D341Med (cell line): ENCODE measurements at regions not wholly inside any gene's neighbourhood (a gene's known extent, or its start where the extent isn't known, plus 50 kb on each side); places are given as distances from the start of the nearest gene placed in this dataset.

Experiments
- DNase-seq: peaks from one replicate; pipeline ENCODE4 v3.0.0; 2012; ENCODE audit warnings: low spot score

GRCh38 chr11:28606930-28607329 is 498.7 kb downstream of the METTL15 start:
- DNase-seq: no peak

- DNase-seq: no peak
Measured at GRCh38 chr11:28599656-28600055, 491.5 kb downstream of the METTL15 start.

GRCh38 chr11:28598531-28598930 is 490.3 kb downstream of the METTL15 start:
- DNase-seq: no peak

- DNase-seq: no peak
Measured at GRCh38 chr11:28596816-28597215, 488.6 kb downstream of the METTL15 start.

- DNase-seq: no peak
Measured at GRCh38 chr11:28592141-28592540, 484.0 kb downstream of the METTL15 start.

- DNase-seq: no peak
Measured at GRCh38 chr11:28584992-28585391, 476.8 kb downstream of the METTL15 start.

GRCh38 chr11:28582506-28582905 is 474.3 kb downstream of the METTL15 start:
- no peak for DNase-seq

GRCh38 chr11:28581286-28582242 is 473.4 kb downstream of the METTL15 start:
- DNase-seq: no peak

- DNase-seq: no peak
Measured at GRCh38 chr11:28571371-28571770, 463.2 kb downstream of the METTL15 start.

- no peak for DNase-seq
Measured at GRCh38 chr11:28569106-28569505, 460.9 kb downstream of the METTL15 start.

GRCh38 chr11:28566339-28567089 is 458.3 kb downstream of the METTL15 start:
- no peak for DNase-seq

GRCh38 chr11:28559492-28559891 is 451.3 kb downstream of the METTL15 start:
- DNase-seq: no peak

- no peak for DNase-seq
Measured at GRCh38 chr11:28547321-28547741, 439.1 kb downstream of the METTL15 start.

GRCh38 chr11:28545536-28545935 is 437.3 kb downstream of the METTL15 start:
- DNase-seq: no peak

GRCh38 chr11:28542561-28542960 is 434.4 kb downstream of the METTL15 start:
- no peak for DNase-seq

GRCh38 chr11:28539239-28540030 is 431.2 kb downstream of the METTL15 start:
- DNase-seq: no peak

- DNase-seq: no peak
Measured at GRCh38 chr11:28537822-28538221, 429.6 kb downstream of the METTL15 start.

- no peak for DNase-seq
Measured at GRCh38 chr11:28536504-28537267, 428.5 kb downstream of the METTL15 start.

GRCh38 chr11:28535677-28536076 is 427.5 kb downstream of the METTL15 start:
- no peak for DNase-seq

- DNase-seq: peak; percentile 21
Measured at GRCh38 chr11:28529540-28530410, 421.6 kb downstream of the METTL15 start.
